Glomerular visceral epithelial cell (primary cell): ENCODE measurements at regions not wholly inside any gene's neighbourhood (a gene's known extent, or its start where the extent isn't known, plus 50 kb on each side); places are given as distances from the start of the nearest gene placed in this dataset.
A peak's percentile ranks its signal among the peaks of the same experiment; 100 is the strongest.
"Not testable (repeated sequence)": the region's sequence is repeated elsewhere in the genome, so short reads cannot be mapped to it uniquely, and the experiment has no call there.

Experiments
- DNase-seq: peaks from one replicate; pipeline ENCODE4 v3.0.0-alpha.2; 2016; ENCODE audit errors: extremely low spot score

GRCh38 chr13:86425170-86425815 is 626.1 kb upstream of the SLITRK6 start:
- DNase-seq: no peak

DNA sequence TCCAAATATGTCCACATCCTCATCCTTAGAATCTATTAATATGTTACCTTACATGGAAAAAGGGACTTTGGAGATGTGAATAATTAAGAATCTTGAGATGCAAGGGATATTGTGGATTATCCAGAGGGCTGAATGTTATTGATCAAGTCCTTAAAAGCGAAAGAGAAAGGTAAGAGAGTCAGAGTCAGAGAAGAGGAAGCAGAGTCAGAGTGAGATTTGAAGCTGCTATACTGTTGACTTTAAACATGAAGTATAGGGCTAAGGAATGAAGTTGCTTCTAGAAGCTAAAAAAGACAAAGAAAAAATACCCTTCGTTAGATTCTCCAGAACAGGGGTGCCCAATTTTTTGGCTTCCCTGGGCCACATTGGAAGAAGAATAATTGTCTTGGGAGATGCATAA is 627.2 kb upstream of the SLITRK6 start:
- DNase-seq: no peak

GRCh38 chr13:86429756-86430155 is 630.5 kb upstream of the SLITRK6 start:
- DNase-seq: no peak

DNA sequence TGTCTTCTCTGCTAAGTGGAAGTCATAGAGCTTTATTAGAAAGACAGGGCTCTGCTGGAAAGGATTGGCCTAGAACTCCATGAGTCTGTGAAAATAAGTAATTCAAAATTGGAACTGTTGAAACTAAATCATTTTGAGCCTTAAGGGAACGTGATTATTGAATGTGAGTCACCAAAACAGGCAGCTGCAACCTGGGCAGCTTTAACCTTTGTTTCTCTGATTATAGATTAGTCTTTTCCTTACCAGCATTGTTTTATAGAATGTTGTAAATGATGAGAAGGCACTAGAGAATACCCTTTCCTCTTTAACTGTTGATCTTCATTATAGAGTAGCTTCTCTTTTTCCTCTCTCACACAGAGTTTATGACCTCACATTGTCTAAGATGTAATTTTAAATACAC is 638.8 kb upstream of the SLITRK6 start:
- no peak for DNase-seq

- DNase-seq: no peak
Observed at GRCh38 chr13:86445206-86445605, 646.0 kb upstream of the SLITRK6 start.

GRCh38 chr13:86445672-86446071 is 646.5 kb upstream of the SLITRK6 start:
- no peak for DNase-seq

DNA sequence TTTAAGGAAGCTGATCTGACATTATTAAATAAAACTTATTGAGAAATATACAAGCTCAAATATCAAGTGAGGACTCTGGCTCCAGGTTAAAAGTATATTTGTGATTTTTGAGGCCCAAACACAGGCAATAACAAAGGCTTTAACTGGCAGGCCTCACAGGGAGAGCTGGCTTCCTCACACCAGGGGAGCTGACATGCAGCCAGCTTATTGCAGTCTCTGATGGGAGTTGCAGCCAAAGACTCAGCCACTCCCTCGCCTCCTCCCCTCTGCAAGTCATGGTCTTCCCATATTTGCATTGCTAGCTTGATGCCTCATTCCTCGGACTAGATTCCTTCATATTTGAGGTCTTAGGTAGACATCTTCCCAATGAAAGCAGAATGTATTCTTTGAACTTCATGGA is 647.1 kb upstream of the SLITRK6 start:
- DNase-seq: peak; percentile 1

DNA sequence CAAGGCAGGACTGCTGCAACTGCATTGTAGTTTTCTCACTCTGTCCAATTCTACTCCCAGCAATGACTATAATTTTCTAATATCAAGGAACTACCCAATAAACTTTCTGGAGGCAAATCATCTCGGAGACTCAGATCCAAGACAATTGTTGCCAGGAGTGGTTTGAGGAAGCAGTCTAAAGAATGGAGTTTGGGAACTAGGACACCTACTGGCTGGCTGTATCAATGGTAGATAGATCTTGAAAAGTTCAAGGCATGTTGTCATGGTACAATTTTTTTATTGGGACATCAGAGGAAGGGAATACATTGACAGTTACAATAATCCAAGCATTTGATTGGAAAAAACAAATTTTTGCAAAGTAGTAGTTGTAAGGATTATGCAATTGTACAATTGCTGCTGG is 648.3 kb upstream of the SLITRK6 start:
- no peak for DNase-seq

DNA sequence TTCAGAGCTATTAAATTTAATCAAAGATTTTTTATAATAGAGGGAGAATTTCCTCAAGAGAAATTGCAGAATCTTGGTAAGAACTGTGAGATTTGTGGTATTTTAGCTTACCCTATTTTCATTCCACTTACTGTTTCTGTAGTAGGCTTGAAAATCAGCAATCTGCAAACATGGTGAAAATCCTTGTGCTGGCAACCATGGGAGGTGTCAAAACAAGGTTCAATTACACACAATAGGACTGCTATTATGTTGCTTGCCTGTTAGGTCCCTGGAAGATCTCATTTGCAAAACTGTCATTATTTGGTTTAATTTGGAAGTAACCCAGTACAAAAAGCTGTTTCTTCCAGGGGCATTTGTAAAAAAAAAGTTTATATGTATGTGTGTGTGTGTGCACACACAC is 662.8 kb upstream of the SLITRK6 start:
- no peak for DNase-seq

- DNase-seq: peak; percentile 5
Observed at GRCh38 chr13:86464193-86464592, 665.0 kb upstream of the SLITRK6 start.

- no peak for DNase-seq
Observed at GRCh38 chr13:86474971-86475370, 675.8 kb upstream of the SLITRK6 start.

GRCh38 chr13:86476656-86477055 is 677.4 kb upstream of the SLITRK6 start:
- DNase-seq: no peak

GRCh38 chr13:86486582-86486981 is 687.4 kb upstream of the SLITRK6 start:
- no peak for DNase-seq

DNA sequence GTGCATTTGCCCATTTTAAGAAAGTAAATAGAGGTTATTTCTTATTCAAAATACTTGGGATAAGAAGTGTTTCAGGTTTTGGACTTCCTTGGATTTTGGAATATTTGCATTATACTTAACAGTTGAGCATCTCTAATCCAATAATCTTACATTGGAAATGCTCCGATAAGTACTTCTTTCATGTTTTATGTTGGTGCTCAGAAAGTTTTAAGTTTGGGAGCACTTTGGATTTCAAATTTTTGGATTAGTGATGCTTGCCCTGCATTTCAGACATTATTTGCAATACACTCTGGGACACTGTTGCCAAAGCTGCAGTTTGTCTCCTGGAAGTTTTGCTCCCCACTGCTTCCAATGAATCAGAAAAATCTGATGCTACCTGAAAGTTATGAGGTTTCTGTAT is 691.9 kb upstream of the SLITRK6 start:
- no peak for DNase-seq

- not testable (repeated sequence) for DNase-seq
Observed at GRCh38 chr13:86501931-86502330, 702.7 kb upstream of the SLITRK6 start.

DNA sequence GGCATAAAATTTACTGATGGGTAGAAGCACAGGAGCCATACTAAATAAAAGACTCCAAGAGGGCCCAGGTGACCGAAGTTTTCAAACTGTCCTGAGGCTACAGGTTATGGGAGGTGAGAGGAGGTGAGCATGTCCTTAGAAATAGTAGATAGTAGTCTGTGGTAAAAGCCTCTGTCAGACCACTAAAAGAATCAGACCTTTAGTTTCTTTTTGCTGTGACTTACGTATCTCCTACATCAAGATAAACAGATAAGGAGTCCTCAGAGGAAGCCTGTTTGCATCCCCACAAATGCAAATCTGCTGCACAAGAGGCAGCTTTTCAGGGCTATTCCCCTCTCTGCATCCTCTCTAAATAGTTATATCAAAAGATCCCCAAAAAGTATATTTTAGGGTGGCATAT is 711.6 kb upstream of the SLITRK6 start:
- no peak for DNase-seq

DNA sequence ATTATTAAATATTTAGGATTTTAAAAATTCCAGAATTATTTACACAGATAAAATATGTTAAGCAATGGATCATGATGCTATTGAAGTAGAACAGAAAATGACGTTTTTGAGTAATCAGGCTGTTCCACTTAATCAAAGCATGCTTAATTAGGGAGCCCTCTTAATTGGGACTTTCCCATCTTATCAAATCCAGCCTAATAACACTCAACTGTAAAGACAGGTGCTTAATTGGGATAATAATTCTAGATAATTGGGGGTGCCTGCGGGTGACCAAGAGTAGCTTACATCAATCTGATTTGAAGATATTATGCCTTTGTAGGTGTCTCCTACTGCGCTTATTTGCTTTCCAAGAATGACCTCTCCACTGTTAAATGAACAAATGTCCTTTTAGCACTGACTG is 742.2 kb upstream of the SLITRK6 start:
- no peak for DNase-seq

DNA sequence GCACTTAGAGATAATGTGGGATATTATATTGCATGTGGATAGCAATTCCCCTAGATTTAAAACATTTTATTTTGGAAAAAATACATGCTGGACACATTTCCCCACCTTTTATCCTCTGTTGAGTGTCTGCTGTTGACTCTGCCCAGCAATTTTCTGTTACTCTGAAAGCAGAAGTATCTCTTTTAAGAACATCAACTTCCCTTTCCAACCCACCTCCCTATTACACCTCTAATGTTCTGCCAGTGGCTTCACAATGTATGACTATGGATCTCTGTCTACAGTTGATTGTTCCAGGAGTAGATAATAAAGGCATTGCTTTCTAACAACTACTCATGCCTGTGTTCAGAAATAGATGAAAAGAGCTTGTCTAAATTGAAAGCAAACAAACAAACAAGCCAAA is 754.8 kb upstream of the SLITRK6 start:
- no peak for DNase-seq

- no peak for DNase-seq
Observed at GRCh38 chr13:86559901-86560300, 760.7 kb upstream of the SLITRK6 start.

- no peak for DNase-seq
Observed at GRCh38 chr13:86562866-86563265, 763.6 kb upstream of the SLITRK6 start.

- DNase-seq: peak; percentile 50
Observed at GRCh38 chr13:86563308-86563707, 764.1 kb upstream of the SLITRK6 start.

- DNase-seq: no peak
Observed at GRCh38 chr13:86567119-86567518, 767.9 kb upstream of the SLITRK6 start.

- DNase-seq: no peak
Observed at GRCh38 chr13:86569119-86569518, 769.9 kb upstream of the SLITRK6 start.

- no peak for DNase-seq
Observed at GRCh38 chr13:86569974-86570373, 770.8 kb upstream of the SLITRK6 start.
